Neural cell (in vitro differentiated cells): ENCODE measurements at regions not wholly inside any gene's neighbourhood (a gene's known extent, or its start where the extent isn't known, plus 50 kb on each side); places are given as distances from the start of the nearest gene placed in this dataset.

Source experiments
- H2AFZ ChIP-seq: fragments of 200-600, 300-800 bp; sonication (generic), shearing (Covaris generic); 2 replicates; pipeline ENCODE4 v1.6.0; 2014; ENCODE audit warnings: low read depth, mild to moderate bottlenecking, antibody characterized with exemption, low read length, moderate library complexity
- H3F3A ChIP-seq: fragments of 200-600 bp; shearing (Covaris generic); 2 replicates; pipeline ENCODE4 v1.6.1; 2016; ENCODE audit warnings: mild to moderate bottlenecking, moderate library complexity, mixed read lengths, antibody characterized with exemption, low read length; ENCODE audit not compliant: insufficient read depth, poor library complexity, severe bottlenecking
- H3K27ac ChIP-seq: fragments of 200-600, 300-800 bp; sonication (generic), shearing (Covaris generic); 2 replicates; pipeline ENCODE4 v1.5.1; 2014; ENCODE audit warnings: mild to moderate bottlenecking, low read length, moderate library complexity
- H3K27me3 ChIP-seq: fragments of 300-800, 200-600 bp; sonication (generic), shearing (Covaris generic); 2 replicates; pipeline ENCODE4 v1.6.0; 2014; ENCODE audit warnings: mild to moderate bottlenecking, low read depth, low read length, moderate library complexity; ENCODE audit not compliant: insufficient read depth
- H3K36me3 ChIP-seq: fragments of 300-800, 200-600 bp; sonication (generic), shearing (Covaris generic); 2 replicates; pipeline ENCODE4 v1.5.1; 2014; ENCODE audit warnings: mild to moderate bottlenecking, antibody characterized with exemption, low read length, moderate library complexity; ENCODE audit not compliant: insufficient read depth
- H3K4me2 ChIP-seq: fragments of 300-800, 200-600 bp; sonication (generic), shearing (Covaris generic); 2 replicates; pipeline ENCODE4 v1.6.0; 2014; ENCODE audit warnings: mild to moderate bottlenecking, low read length
- H3K4me3 ChIP-seq: fragments of 300-800, 200-600 bp; sonication (generic), shearing (Covaris generic); 2 replicates; pipeline ENCODE4 v1.5.1; 2014; ENCODE audit warnings: mild to moderate bottlenecking, low read length, moderate library complexity
- H3K79me2 ChIP-seq: fragments of 200-600 bp; shearing (Covaris generic); replicated peaks from 2 replicates; pipeline ENCODE4 v1.6.0; 2014; ENCODE audit warnings: mild to moderate bottlenecking, low read length, moderate library complexity; ENCODE audit not compliant: insufficient read depth
- H3K9ac ChIP-seq: fragments of 300-800, 200-600 bp; sonication (generic), shearing (Covaris generic); 2 replicates; pipeline ENCODE4 v1.6.1; 2016; ENCODE audit warnings: mild to moderate bottlenecking, low read length, mixed read lengths
- H3K9me2 ChIP-seq: fragments of 200-600 bp; shearing (Covaris generic); 2 replicates; pipeline ENCODE4 v1.6.1; 2016; ENCODE audit warnings: mild to moderate bottlenecking, low read length, mixed read lengths; ENCODE audit not compliant: insufficient read depth
- H3K9me3 ChIP-seq: fragments of 200-600, 300-800 bp; sonication (generic), shearing (Covaris generic); 2 replicates; pipeline ENCODE4 v1.6.1; 2016; ENCODE audit warnings: mild to moderate bottlenecking, mixed run types, low read length, moderate library complexity, mixed read lengths
- H4K20me1 ChIP-seq: fragments of 200-600 bp; shearing (Covaris generic); 2 replicates; pipeline ENCODE4 v1.6.1; 2016; ENCODE audit warnings: mild to moderate bottlenecking, mixed run types; ENCODE audit not compliant: insufficient read depth
- CTCF ChIP-seq: fragments of 450-650 bp; IDR thresholded peaks from 2 replicates; pipeline ENCODE4 v1.5.1; 2014; ENCODE audit warnings: antibody characterized with exemption, mild to moderate bottlenecking, moderate library complexity; ENCODE audit not compliant: poor library complexity, severe bottlenecking
- EP300 ChIP-seq: fragments of 450-650 bp; conservative IDR thresholded peaks from 2 replicates; pipeline ENCODE4 v1.6.1; 2014; ENCODE audit warnings: antibody characterized with exemption, mild to moderate bottlenecking, moderate library complexity; ENCODE audit not compliant: poor library complexity, severe bottlenecking
- EZH2 ChIP-seq: fragments of 200-600, 300-800 bp; shearing (Covaris generic), sonication (generic); IDR thresholded peaks from 2 replicates; pipeline ENCODE4 v1.6.1; 2014; ENCODE audit warnings: antibody characterized with exemption, low read length, borderline replicate concordance, mild to moderate bottlenecking; ENCODE audit not compliant: insufficient read depth, poor library complexity, severe bottlenecking
- MXI1 ChIP-seq: fragments of 450-650 bp; conservative IDR thresholded peaks from 2 replicates; pipeline ENCODE4 v1.6.1; 2014; ENCODE audit warnings: antibody characterized with exemption, mild to moderate bottlenecking; ENCODE audit not compliant: poor library complexity, severe bottlenecking
- POLR2AphosphoS5 ChIP-seq: IDR thresholded peaks from 2 replicates; pipeline ENCODE4 v1.6.1; 2012
- RAD21 ChIP-seq: fragments of 450-650 bp; conservative IDR thresholded peaks from 2 replicates; pipeline ENCODE4 v1.6.1; 2014; ENCODE audit warnings: antibody characterized with exemption, mild to moderate bottlenecking, moderate library complexity
- REST ChIP-seq: IDR thresholded peaks from 2 replicates; pipeline ENCODE4 v1.6.1; 2012; ENCODE audit warnings: borderline replicate concordance
- SMC3 ChIP-seq: fragments of 450-650 bp; conservative IDR thresholded peaks from 2 replicates; pipeline ENCODE4 v1.6.1; 2014; ENCODE audit warnings: antibody characterized with exemption, mild to moderate bottlenecking, moderate library complexity; ENCODE audit not compliant: poor library complexity
- TAF1 ChIP-seq: IDR thresholded peaks from 2 replicates; pipeline ENCODE4 v1.6.1; 2012; ENCODE audit warnings: low read depth

- TF ChIP-seq RAD21 (no peak), REST (no peak), EP300 (no peak), POLR2AphosphoS5 (no peak), TAF1 (no peak), CTCF (no peak), SMC3 (no peak), EZH2 (no peak), MXI1 (no peak)
- Histone ChIP-seq H3K4me3 (no peak overlapping the region), H3K27me3 (no peaks in the 10 kb centered on the region), H3K27ac (no peak overlapping the region), H3K9me2 (no peaks in the 10 kb centered on the region), H3K9me3 (no peaks in the 10 kb centered on the region), H3K4me2 (no peak overlapping the region), H3K36me3 (no peaks in the 10 kb centered on the region), H3K9ac (no peak overlapping the region), H2AFZ (no peak overlapping the region), H3F3A (no peaks in the 10 kb centered on the region), H3K79me2 (no peaks in the 10 kb centered on the region), H4K20me1 (no peaks in the 10 kb centered on the region)
Measured at GRCh38 chr12:83629931-83630330, 943.2 kb downstream of the TMTC2 start.

GRCh38 chr12:83622205-83622604, 935.5 kb downstream of the TMTC2 start:
- Histone ChIP-seq H3K36me3 (no peaks in the 10 kb centered on the region), H3K4me3 (no peak overlapping the region), H3K27me3 (no peaks in the 10 kb centered on the region), H3K27ac (no peak overlapping the region), H3K9me3 (no peaks in the 10 kb centered on the region), H2AFZ (no peak overlapping the region), H4K20me1 (no peaks in the 10 kb centered on the region), H3K4me2 (no peak overlapping the region), H3K9me2 (no peaks in the 10 kb centered on the region), H3K79me2 (no peaks in the 10 kb centered on the region), H3F3A (no peaks in the 10 kb centered on the region), H3K9ac (no peak overlapping the region)
- TF ChIP-seq REST (no peak), CTCF (no peak), POLR2AphosphoS5 (no peak), EP300 (no peak), EZH2 (no peak), MXI1 (no peak), TAF1 (no peak), SMC3 (no peak), RAD21 (no peak)
